GM19238 (cell line): ENCODE measurements at regions not wholly inside any gene's neighbourhood (a gene's known extent, or its start where the extent isn't known, plus 50 kb on each side); places are given as distances from the start of the nearest gene placed in this dataset.

Experiments used
- DNase-seq: peaks from one replicate; pipeline ENCODE4 v3.0.0; 2011; ENCODE audit warnings: low spot score; ENCODE audit not compliant: insufficient read length

- DNase-seq, result no peak
These were observed 617.1 kb downstream of the PRELID2 start for GRCh38 chr5:145218019-145218418.

- no peak for DNase-seq
These were observed 625.1 kb downstream of the PRELID2 start for GRCh38 chr5:145210020-145210419.

- DNase-seq, result no peak
These were observed 629.6 kb downstream of the PRELID2 start for GRCh38 chr5:145205546-145205945.

DNA sequence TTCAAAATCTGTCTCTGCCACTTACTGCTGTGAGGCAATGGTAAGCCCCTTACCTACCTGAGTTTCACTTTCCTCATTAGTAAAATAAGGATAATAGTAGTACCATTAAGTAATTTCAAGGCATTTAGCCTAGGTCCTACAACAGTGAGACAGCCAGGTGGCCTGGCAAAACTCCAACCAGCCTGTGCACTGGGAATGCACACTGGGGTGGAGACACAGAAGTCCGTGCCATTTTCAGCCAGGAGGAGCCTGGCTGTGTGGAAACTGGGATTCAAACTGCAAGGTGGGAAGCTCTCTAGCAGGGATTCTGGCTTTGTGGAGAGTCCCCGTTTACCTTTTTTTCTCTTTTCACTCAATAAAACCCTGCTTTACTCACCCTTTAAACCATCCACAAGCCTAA, 630.4 kb downstream of the PRELID2 start:
- DNase-seq, result no peak

GRCh38 chr5:145203193-145203592, 631.9 kb downstream of the PRELID2 start:
- no peak for DNase-seq

DNA sequence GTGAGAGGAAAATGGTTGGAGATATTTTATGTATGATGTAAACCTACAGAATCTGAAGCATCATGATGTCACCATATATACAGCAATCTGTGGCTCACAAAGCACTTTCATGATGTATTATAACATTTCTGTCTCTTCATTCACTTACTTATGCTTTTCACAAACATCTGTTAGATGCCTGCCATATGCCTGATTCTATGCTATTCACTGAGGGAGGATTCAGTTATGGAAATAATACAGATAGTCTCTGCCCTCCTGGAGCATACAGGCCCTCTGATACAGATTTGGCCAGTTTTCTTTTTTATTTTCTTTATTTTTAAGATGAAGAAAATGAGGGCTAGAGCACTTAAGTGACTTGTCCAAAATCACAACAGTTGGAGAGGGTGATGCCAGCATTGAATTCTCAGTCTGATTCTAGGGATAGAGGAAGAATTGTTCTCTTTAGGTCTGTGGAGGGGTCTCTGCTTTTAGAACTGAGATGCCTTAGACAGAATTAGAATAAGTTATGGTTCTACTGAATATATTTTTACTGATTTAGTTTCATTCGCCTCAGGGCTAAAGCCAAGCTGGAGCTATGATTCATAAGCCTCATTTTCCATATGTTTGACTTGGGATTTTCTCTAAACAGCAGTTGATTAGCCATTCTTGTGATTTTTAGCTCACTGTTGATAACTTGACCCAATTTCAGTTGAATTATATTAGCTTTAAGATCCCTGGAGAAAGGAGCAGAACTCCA, 636.4 kb downstream of the PRELID2 start:
- no peak for DNase-seq

- DNase-seq, result no peak
These were observed 645.4 kb downstream of the PRELID2 start for GRCh38 chr5:145189746-145190145.

- no peak for DNase-seq
These were observed 654.8 kb downstream of the PRELID2 start for GRCh38 chr5:145180371-145180770.

DNA sequence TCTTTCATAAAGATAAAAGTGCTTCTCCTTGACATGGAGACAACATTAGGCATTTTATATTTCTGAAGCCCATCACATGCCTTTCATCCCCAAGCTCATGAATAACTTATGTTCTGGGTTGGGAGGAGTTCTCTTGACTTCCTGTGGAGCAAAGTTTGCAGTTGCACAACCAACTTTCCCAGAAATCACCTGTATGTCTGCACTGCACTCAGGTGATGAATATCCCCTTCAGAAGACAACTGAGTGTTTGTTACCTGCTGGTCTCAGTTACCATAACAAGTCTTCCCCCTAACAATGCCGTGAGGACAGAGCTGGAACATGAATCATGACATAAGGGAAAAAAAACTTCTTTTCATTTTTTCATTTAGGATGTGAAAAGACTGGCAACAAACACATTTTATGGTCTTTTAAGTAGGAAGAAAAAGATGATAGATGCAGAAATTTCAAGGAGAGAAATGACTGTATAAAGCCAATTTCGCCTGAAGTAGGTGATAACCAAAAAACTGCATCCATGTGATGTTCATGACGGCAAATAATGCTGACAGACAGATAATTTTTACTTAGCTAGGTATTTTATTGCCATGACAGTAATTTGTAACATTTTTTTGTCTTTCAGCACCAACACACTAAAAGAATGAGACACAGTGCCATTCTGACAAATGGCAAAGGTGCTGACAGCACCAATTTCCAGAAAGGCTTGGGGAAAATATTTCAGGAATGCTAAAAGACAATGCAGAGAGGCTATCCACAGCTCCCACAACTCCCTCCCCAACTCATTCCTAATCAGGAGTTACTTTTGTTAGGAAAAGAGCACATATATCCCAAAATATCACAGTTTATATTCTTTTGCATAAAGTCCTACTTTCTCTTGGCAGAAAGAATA, 656.3 kb downstream of the PRELID2 start:
- no peak for DNase-seq

GRCh38 chr5:145176041-145176440, 659.1 kb downstream of the PRELID2 start:
- DNase-seq, result no peak

- DNase-seq, result no peak
These were observed 669.0 kb downstream of the PRELID2 start for GRCh38 chr5:145166110-145166509.

DNA sequence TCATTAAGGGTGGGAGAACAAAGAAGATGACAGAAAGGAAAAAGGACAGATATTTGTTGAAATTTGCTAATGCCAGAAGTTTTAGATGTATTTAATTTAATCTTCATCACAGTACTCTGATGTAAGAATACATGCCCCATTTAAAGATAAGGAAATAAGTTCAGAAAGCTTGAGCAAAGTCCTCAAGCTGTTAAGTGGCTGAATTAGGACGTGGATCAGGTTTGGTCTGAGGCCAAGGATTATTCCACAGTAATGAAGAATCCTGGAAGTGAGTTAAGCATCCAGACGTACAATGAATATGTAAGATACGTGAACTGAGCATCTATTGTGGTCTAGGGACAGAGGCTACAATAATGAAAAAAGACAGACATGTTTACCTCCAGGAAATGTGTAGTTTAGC, 671.3 kb downstream of the PRELID2 start:
- DNase-seq, result no peak

- no peak for DNase-seq
These were observed 672.5 kb downstream of the PRELID2 start for GRCh38 chr5:145162626-145163025.

- no peak for DNase-seq
These were observed 673.8 kb downstream of the PRELID2 start for GRCh38 chr5:145161391-145161790.

DNA sequence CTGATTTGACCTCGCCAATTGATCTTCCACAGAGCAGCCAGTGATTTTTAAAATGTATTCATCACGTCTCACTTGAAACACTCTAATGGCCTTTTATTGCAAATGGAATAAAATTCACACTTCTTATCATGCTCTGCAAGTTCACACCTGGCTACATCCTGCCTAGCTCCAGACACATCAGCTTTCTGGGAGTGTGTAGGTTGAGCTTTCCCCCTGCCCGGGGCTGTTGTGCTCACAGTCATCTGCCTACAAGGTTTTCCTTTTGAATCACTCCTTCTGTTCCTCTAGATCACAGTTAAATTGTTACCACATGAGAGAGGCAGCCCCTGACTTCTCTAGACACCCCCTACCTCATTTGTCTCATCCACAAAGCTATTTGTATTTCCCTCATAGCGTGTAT, 674.5 kb downstream of the PRELID2 start:
- no peak for DNase-seq

DNA sequence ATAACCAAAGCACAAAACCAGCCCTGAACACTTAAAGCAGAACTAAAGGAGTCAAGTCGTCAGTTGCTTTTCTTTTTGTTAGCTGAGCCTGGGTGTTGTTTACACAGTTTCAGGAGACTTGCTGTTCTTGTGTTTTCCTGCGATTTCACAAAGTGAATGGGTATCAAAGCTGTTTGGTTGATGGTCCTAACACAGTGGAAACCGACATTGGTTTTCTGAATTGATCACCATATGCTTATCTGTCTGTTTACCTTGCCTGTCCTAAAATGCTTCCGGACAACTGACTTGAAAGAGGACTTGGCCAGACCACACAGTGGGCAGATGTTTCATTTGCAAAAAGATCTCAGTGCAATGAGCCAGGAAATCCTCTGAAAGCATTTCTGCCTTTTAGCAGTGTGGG, 676.4 kb downstream of the PRELID2 start:
- no peak for DNase-seq

DNA sequence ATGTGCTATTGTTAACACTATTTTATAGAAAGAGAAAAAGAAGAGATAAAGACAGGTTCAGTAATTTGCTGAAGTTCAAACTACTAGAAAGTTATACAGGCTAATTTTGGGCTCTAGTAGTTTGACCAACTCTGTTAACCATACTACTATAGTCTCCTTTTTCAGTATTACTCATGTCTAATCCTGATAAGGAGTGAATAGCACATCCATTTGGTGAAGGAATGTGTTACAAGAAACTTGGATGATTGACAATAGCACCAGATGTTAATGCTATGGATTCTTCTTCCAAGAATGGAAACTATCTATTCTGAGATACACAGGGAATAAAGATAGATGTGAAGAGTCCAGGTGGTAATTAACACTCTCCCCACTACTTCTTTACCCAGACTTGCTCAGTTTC, 677.3 kb downstream of the PRELID2 start:
- no peak for DNase-seq

DNA sequence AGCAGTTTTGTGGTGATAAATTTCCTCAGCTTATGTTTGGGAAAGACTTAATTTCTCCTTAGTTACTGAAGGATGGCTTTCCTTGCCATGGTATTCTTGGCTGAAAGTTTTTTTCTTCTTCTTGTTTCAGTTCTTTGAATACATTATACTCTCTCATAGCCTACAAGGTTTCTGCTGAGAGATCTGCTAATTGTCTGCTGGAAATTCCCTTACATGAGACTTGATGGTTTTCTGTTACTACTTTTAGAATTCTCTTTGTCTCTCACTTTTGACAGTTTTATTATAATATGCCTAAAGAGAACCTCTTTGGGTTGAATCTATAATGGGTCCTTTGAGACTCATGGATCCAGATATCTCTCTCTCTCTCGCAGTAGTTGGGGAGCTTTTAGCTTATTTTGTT, 693.6 kb downstream of the PRELID2 start:
- no peak for DNase-seq

DNA sequence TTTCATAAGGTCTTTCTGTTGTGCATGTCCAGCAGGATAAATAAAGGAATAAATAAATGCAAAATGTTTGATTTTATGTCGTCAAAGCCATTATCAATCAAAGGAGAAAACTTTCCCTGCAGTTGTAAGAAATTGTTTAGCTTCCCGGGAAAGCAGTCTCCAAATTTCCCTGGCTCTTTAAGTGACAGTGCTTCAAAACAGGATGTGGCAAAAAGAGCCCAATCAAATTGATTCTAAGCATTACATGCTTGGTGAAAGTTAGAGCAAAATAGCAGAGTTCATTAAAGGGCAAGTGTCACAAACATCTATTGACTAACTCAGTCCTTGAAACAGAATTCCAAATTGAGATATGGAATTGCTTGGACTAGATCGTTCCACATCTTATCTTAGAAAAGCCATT, 704.1 kb downstream of the PRELID2 start:
- DNase-seq, result no peak

- DNase-seq, result no peak
These were observed 705.3 kb downstream of the PRELID2 start for GRCh38 chr5:145129797-145130196.

GRCh38 chr5:145124806-145125205, 710.3 kb downstream of the PRELID2 start:
- no peak for DNase-seq

GRCh38 chr5:145118611-145119010, 716.5 kb downstream of the PRELID2 start:
- DNase-seq, result no peak

DNA sequence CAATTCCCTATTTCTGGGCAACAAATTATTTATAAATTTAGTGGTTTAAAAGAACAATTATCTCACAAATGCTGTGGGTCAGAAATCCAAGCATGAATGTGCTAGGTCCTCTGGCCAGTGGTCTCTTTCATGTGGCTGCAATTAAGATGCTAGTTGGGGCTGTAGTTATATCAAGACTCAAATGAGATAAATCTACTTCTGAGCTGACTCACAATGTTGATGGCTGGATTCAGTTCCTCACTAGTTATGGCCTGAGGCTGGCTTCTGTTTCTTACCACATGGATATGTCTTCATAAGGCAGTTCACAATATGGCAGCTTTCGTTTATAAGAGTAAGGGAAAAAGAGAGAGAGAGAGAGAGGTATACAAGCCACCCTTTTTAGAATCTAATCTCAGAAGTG, 717.0 kb downstream of the PRELID2 start:
- DNase-seq, result no peak
